ENCODE measurements at regions not wholly inside any gene's neighbourhood (a gene's known extent, or its start where the extent isn't known, plus 50 kb on each side); places are given as distances from the start of the nearest gene placed in this dataset.

- DNase-seq (ENCODE audit: low read depth), result no peak
Measured at GRCh38 chrX:10900585-10901289, 210.4 kb upstream of the HCCS start.

- DNase-seq (ENCODE audit: low read depth), result no peak
Measured at GRCh38 chrX:10901290-10901633, 209.9 kb upstream of the HCCS start.

- DNase-seq (ENCODE audit: low read depth), result no peak
Measured at GRCh38 chrX:10902001-10902400, 209.1 kb upstream of the HCCS start.

- DNase-seq (ENCODE audit: low read depth), result no peak
Measured at GRCh38 chrX:10903523-10903922, 207.6 kb upstream of the HCCS start.

- no peak for DNase-seq (ENCODE audit: low read depth)
Measured at GRCh38 chrX:10904220-10904619, 206.9 kb upstream of the HCCS start.

- no peak for DNase-seq (ENCODE audit: low read depth)
Measured at GRCh38 chrX:10906866-10907265, 204.3 kb upstream of the HCCS start.

GRCh38 chrX:10922159-10922558, 189.0 kb upstream of the HCCS start:
- no peak for DNase-seq (ENCODE audit: low read depth)

GRCh38 chrX:10922835-10923234, 188.3 kb upstream of the HCCS start:
- DNase-seq (ENCODE audit: low read depth), result no peak

- no peak for DNase-seq (ENCODE audit: low read depth)
Measured at GRCh38 chrX:10923466-10923865, 187.7 kb upstream of the HCCS start.

- no peak for DNase-seq (ENCODE audit: low read depth)
Measured at GRCh38 chrX:10926404-10926803, 184.7 kb upstream of the HCCS start.

GRCh38 chrX:10926891-10927290, 184.2 kb upstream of the HCCS start:
- no peak for DNase-seq (ENCODE audit: low read depth)

GRCh38 chrX:10929747-10930146, 181.4 kb upstream of the HCCS start:
- DNase-seq (ENCODE audit: low read depth), result no peak

GRCh38 chrX:10930151-10930550, 181.0 kb upstream of the HCCS start:
- DNase-seq (ENCODE audit: low read depth), result no peak

GRCh38 chrX:10931976-10932375, 179.2 kb upstream of the HCCS start:
- DNase-seq (ENCODE audit: low read depth), result no peak

GRCh38 chrX:10932842-10933440, 178.2 kb upstream of the HCCS start:
- no peak for DNase-seq (ENCODE audit: low read depth)

- no peak for DNase-seq (ENCODE audit: low read depth)
Measured at GRCh38 chrX:10935501-10935900, 175.6 kb upstream of the HCCS start.

- no peak for DNase-seq (ENCODE audit: low read depth)
Measured at GRCh38 chrX:10936976-10937375, 174.2 kb upstream of the HCCS start.

GRCh38 chrX:10938365-10938923, 172.7 kb upstream of the HCCS start:
- DNase-seq (ENCODE audit: low read depth), result no peak

- DNase-seq (ENCODE audit: low read depth), result no peak
Measured at GRCh38 chrX:10939424-10939823, 171.7 kb upstream of the HCCS start.

- DNase-seq (ENCODE audit: low read depth), result no peak
Measured at GRCh38 chrX:10944136-10944885, 166.8 kb upstream of the HCCS start.

GRCh38 chrX:10945498-10945897, 165.6 kb upstream of the HCCS start:
- DNase-seq (ENCODE audit: low read depth), result no peak

GRCh38 chrX:10949541-10949940, 161.6 kb upstream of the HCCS start:
- DNase-seq (ENCODE audit: low read depth), result no peak

GRCh38 chrX:10952619-10953018, 158.5 kb upstream of the HCCS start:
- DNase-seq (ENCODE audit: low read depth), result no peak
